Fibroblast of lung (primary cell): ENCODE measurements at regions not wholly inside any gene's neighbourhood (a gene's known extent, or its start where the extent isn't known, plus 50 kb on each side); places are given as distances from the start of the nearest gene placed in this dataset.
"Not testable (repeated sequence)": the region's sequence is repeated elsewhere in the genome, so short reads cannot be mapped to it uniquely, and the experiment has no call there.

Experiments used
- EZH2 ChIP-seq: IDR thresholded peaks from 2 replicates; pipeline ENCODE4 v1.5.1; 2012; ENCODE audit warnings: low read length, control low read depth, mild to moderate bottlenecking; ENCODE audit errors: missing control alignments
- TF ChIP-seq, protein P1 (sequence below), 2 donors: IDR thresholded peaks in 1 of 2; conservative IDR thresholded peaks in 1 of 2; 1 replicate in 1 of 2; 2 replicates in 1 of 2; pipeline ENCODE4 v1.5.1; 2011 to 2012; ENCODE audit warnings: low read length in 2 of 2, control low read depth in 1 of 2, inconsistent platforms in 1 of 2, low read depth in 1 of 2, mild to moderate bottlenecking in 1 of 2

DNA sequence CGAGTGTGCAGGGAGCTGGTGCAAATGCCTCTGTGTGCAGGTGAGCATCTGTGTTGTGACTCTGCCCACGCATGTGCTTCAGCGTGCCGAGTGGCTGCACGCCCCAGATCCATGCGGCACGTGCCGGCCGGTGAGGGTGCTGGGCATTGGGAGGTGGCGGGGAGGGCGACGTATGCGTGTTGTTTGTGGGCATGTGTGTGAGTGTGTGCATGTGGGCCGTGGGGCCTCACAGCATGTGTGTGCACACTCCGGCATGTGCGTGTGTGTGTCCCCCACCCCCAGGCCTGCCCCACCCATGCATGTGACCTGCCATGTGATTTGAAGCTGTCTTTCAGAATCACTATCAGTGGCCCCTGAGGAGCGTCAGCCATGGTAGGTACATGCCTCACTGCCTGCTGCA is 97.7 kb upstream of the ZSCAN2 start:
- TF ChIP-seq EZH2: not testable (repeated sequence)
- TF ChIP-seq, protein P1, sequence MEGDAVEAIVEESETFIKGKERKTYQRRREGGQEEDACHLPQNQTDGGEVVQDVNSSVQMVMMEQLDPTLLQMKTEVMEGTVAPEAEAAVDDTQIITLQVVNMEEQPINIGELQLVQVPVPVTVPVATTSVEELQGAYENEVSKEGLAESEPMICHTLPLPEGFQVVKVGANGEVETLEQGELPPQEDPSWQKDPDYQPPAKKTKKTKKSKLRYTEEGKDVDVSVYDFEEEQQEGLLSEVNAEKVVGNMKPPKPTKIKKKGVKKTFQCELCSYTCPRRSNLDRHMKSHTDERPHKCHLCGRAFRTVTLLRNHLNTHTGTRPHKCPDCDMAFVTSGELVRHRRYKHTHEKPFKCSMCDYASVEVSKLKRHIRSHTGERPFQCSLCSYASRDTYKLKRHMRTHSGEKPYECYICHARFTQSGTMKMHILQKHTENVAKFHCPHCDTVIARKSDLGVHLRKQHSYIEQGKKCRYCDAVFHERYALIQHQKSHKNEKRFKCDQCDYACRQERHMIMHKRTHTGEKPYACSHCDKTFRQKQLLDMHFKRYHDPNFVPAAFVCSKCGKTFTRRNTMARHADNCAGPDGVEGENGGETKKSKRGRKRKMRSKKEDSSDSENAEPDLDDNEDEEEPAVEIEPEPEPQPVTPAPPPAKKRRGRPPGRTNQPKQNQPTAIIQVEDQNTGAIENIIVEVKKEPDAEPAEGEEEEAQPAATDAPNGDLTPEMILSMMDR (conservative IDR thresholded peaks at IDR 0.05 in 1 of 2, IDR thresholded peaks at IDR 0.05 in 1 of 2; ENCODE audit: low read depth in 1 of 2, low read length in 2 of 2): not testable (repeated sequence)
